ENCODE measurements at regions not wholly inside any gene's neighbourhood (a gene's known extent, or its start where the extent isn't known, plus 50 kb on each side); places are given as distances from the start of the nearest gene placed in this dataset.

GRCh38 chr20:6232436-6232835 lies 109.6 kb upstream of the FERMT1 start:
- Histone ChIP-seq H3K27ac (ENCODE audit: low read length, poor library complexity, severe bottlenecking) (no peak overlapping the region), H2AFZ (ENCODE audit: low read depth, low read length) (no peak overlapping the region), H2BK120ac (ENCODE audit: low read depth, low read length) (no peak overlapping the region), H2BK12ac (ENCODE audit: low read length in 2 of 2) (no peak overlapping the region), H3K9ac (ENCODE audit: low read length) (no peak overlapping the region), H3K4me1 (ENCODE audit: control insufficient read depth, insufficient read depth, low read depth, low read length) (no peaks in the 10 kb centered on the region), H3K18ac (ENCODE audit: low read depth in 1 of 2, low read length in 2 of 2) (no peak overlapping the region), H2AK5ac (ENCODE audit: low read length, severe bottlenecking) (no peak overlapping the region), H3K4me2 (ENCODE audit: low read length, poor library complexity, severe bottlenecking) (no peak overlapping the region), H3K79me1 (replicated peaks; ENCODE audit: low read length, poor library complexity, severe bottlenecking) (no peaks in the 10 kb centered on the region), H4K8ac (ENCODE audit: low read length) (no peak overlapping the region), H3K27me3 (ENCODE audit: control insufficient read depth in 1 of 2, insufficient read depth in 1 of 2, low read length in 2 of 2) (no peaks in the 10 kb centered on the region), H3K14ac (ENCODE audit: low read length in 2 of 2) (no peak overlapping the region), H3K36me3 (ENCODE audit: control insufficient read depth in 1 of 2, insufficient read depth in 2 of 2, low read depth in 1 of 2, low read length in 2 of 2) (no peaks in the 10 kb centered on the region), H3K4me3 (ENCODE audit: insufficient read depth in 1 of 2, low read depth in 1 of 2, low read length in 2 of 2) (no peak overlapping the region), H3K4ac (ENCODE audit: low read depth in 1 of 2, low read length in 2 of 2) (no peak overlapping the region), H4K91ac (ENCODE audit: low read length) (no peak overlapping the region), H2BK5ac (ENCODE audit: low read depth, low read length, poor library complexity, severe bottlenecking) (no peak overlapping the region), H2BK15ac (ENCODE audit: low read depth, poor library complexity, severe bottlenecking) (no peak overlapping the region), H3K9me3 (ENCODE audit: control insufficient read depth, low read length) (no peaks in the 10 kb centered on the region), H3K23ac (ENCODE audit: low read length in 2 of 2) (no peak overlapping the region)
- DNase-seq, result no peak
- WGBS, result 88% methylated on average over 3 of the region's 3 CpGs

DNA sequence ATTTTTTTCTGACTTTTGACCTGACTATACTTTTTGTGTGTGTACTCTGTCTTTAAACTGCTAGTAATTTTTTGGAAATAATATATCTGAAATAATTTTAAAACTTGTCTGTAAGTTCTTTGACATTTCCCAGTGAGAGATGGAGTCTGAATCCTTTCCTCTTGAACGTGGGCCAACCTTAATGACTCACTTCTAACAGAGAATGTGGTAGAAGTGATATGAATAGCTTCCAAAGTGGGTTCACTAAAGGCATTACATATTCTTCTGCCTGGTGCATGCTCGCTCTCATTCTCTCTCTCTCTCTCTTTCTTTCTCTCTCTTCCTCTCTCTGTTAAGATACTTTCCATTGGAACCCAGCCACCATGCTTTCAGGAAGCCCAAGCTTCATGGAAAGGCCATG lies 108.7 kb upstream of the FERMT1 start:
- no peak overlapping the region for H2BK12ac ChIP-seq (ENCODE audit: low read length in 2 of 2)
- H4K8ac ChIP-seq (ENCODE audit: low read length), result no peak overlapping the region

DNA sequence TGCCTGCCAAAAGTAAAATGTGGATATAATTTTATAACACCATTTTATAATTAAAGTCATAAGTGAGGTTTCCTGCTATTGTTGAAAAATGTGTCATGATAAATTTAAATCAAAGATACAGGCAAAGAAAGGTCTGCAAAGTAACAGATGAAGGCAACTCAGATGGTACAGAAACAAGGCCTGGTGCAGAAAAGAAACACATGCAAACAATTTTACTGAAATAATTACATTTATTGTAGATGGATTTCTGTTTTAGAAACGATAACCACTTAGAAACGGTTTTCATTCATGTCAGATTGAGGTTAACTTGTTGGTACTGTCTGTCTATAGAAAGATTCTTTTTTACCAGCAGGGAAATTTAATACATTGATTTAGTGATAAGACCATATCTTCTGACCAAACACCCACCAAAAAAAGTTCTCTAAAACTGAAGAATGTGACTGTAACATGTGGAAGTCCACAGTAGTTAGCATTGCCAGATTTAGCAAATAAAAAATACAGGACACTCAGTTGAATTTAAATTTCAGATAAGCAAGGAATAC lies 105.5 kb upstream of the FERMT1 start:
- no peak overlapping the region for H4K8ac ChIP-seq (ENCODE audit: low read length)
- no peak overlapping the region for H3K4me2 ChIP-seq (ENCODE audit: low read length, poor library complexity, severe bottlenecking)
- H3K18ac ChIP-seq (ENCODE audit: low read depth in 1 of 2, low read length in 2 of 2), result no peak overlapping the region
- WGBS, result no CpG with 5 or more reads among the region's 2 CpGs
- no peaks in the 10 kb centered on the region for H3K9me3 ChIP-seq (ENCODE audit: control insufficient read depth, low read length)
- no peak overlapping the region for H3K9ac ChIP-seq (ENCODE audit: low read length)
- H2AFZ ChIP-seq (ENCODE audit: low read depth, low read length), result no peak overlapping the region
- H2AK5ac ChIP-seq (ENCODE audit: low read length, severe bottlenecking), result no peak overlapping the region
- no peak overlapping the region for H3K14ac ChIP-seq (ENCODE audit: low read length in 2 of 2)
- no peaks in the 10 kb centered on the region for H3K27me3 ChIP-seq (ENCODE audit: control insufficient read depth in 1 of 2, insufficient read depth in 1 of 2, low read length in 2 of 2)
- no peak overlapping the region for H3K27ac ChIP-seq (ENCODE audit: low read length, poor library complexity, severe bottlenecking)
- H3K4me1 ChIP-seq (ENCODE audit: control insufficient read depth, insufficient read depth, low read depth, low read length), result no peaks in the 10 kb centered on the region
- no peak overlapping the region for H2BK15ac ChIP-seq (ENCODE audit: low read depth, poor library complexity, severe bottlenecking)
- H2BK12ac ChIP-seq (ENCODE audit: low read length in 2 of 2), result no peak overlapping the region
- no peak overlapping the region for H3K4me3 ChIP-seq (ENCODE audit: insufficient read depth in 1 of 2, low read depth in 1 of 2, low read length in 2 of 2)
- no peak overlapping the region for H2BK120ac ChIP-seq (ENCODE audit: low read depth, low read length)
- no peak overlapping the region for H4K91ac ChIP-seq (ENCODE audit: low read length)
- H3K23ac ChIP-seq (ENCODE audit: low read length in 2 of 2), result no peak overlapping the region
- DNase-seq, result no peak
- H3K79me1 ChIP-seq (replicated peaks; ENCODE audit: low read length, poor library complexity, severe bottlenecking), result no peaks in the 10 kb centered on the region
- no peak overlapping the region for H3K4ac ChIP-seq (ENCODE audit: low read depth in 1 of 2, low read length in 2 of 2)
- no peaks in the 10 kb centered on the region for H3K36me3 ChIP-seq (ENCODE audit: control insufficient read depth in 1 of 2, insufficient read depth in 2 of 2, low read depth in 1 of 2, low read length in 2 of 2)
- H2BK5ac ChIP-seq (ENCODE audit: low read depth, low read length, poor library complexity, severe bottlenecking), result no peak overlapping the region

More for the DNA sequence above, 108.7 kb upstream of the FERMT1 start:
- H3K36me3 ChIP-seq (ENCODE audit: control insufficient read depth in 1 of 2, insufficient read depth in 2 of 2, low read depth in 1 of 2, low read length in 2 of 2), result no peaks in the 10 kb centered on the region
- WGBS, result 100% methylated on average over 1 of the region's 2 CpGs
- H2BK120ac ChIP-seq (ENCODE audit: low read depth, low read length), result no peak overlapping the region
- no peak overlapping the region for H3K18ac ChIP-seq (ENCODE audit: low read depth in 1 of 2, low read length in 2 of 2)
- no peak overlapping the region for H3K4me2 ChIP-seq (ENCODE audit: low read length, poor library complexity, severe bottlenecking)
- H2BK5ac ChIP-seq (ENCODE audit: low read depth, low read length, poor library complexity, severe bottlenecking), result no peak overlapping the region
- H3K27me3 ChIP-seq (ENCODE audit: control insufficient read depth in 1 of 2, insufficient read depth in 1 of 2, low read length in 2 of 2), result no peaks in the 10 kb centered on the region
- no peak overlapping the region for H3K27ac ChIP-seq (ENCODE audit: low read length, poor library complexity, severe bottlenecking)
- no peak overlapping the region for H3K23ac ChIP-seq (ENCODE audit: low read length in 2 of 2)
- no peak overlapping the region for H2BK15ac ChIP-seq (ENCODE audit: low read depth, poor library complexity, severe bottlenecking)
- no peak overlapping the region for H3K9ac ChIP-seq (ENCODE audit: low read length)
- no peak overlapping the region for H2AFZ ChIP-seq (ENCODE audit: low read depth, low read length)
- H3K9me3 ChIP-seq (ENCODE audit: control insufficient read depth, low read length), result no peaks in the 10 kb centered on the region
- H2AK5ac ChIP-seq (ENCODE audit: low read length, severe bottlenecking), result no peak overlapping the region
- no peaks in the 10 kb centered on the region for H3K79me1 ChIP-seq (replicated peaks; ENCODE audit: low read length, poor library complexity, severe bottlenecking)
- no peaks in the 10 kb centered on the region for H3K4me1 ChIP-seq (ENCODE audit: control insufficient read depth, insufficient read depth, low read depth, low read length)
- H3K4me3 ChIP-seq (ENCODE audit: insufficient read depth in 1 of 2, low read depth in 1 of 2, low read length in 2 of 2), result no peak overlapping the region
- no peak overlapping the region for H4K91ac ChIP-seq (ENCODE audit: low read length)
- peak; percentile 2 for DNase-seq
- no peak overlapping the region for H3K4ac ChIP-seq (ENCODE audit: low read depth in 1 of 2, low read length in 2 of 2)
- no peak overlapping the region for H3K14ac ChIP-seq (ENCODE audit: low read length in 2 of 2)

GRCh38 chr20:6213311-6213710 lies 90.5 kb upstream of the FERMT1 start:
- H2AFZ ChIP-seq (ENCODE audit: low read depth, low read length), result no peak overlapping the region
- no peak overlapping the region for H2BK5ac ChIP-seq (ENCODE audit: low read depth, low read length, poor library complexity, severe bottlenecking)
- no peak overlapping the region for H3K4me3 ChIP-seq (ENCODE audit: insufficient read depth in 1 of 2, low read depth in 1 of 2, low read length in 2 of 2)
- no peak overlapping the region for H3K14ac ChIP-seq (ENCODE audit: low read length in 2 of 2)
- no peak overlapping the region for H2AK5ac ChIP-seq (ENCODE audit: low read length, severe bottlenecking)
- H3K18ac ChIP-seq (ENCODE audit: low read depth in 1 of 2, low read length in 2 of 2), result no peak overlapping the region
- no peak overlapping the region for H3K27ac ChIP-seq (ENCODE audit: low read length, poor library complexity, severe bottlenecking)
- no peak overlapping the region for H4K8ac ChIP-seq (ENCODE audit: low read length)
- DNase-seq, result no peak
- no peak overlapping the region for H2BK15ac ChIP-seq (ENCODE audit: low read depth, poor library complexity, severe bottlenecking)
- no peak overlapping the region for H3K23ac ChIP-seq (ENCODE audit: low read length in 2 of 2)
- H3K4me2 ChIP-seq (ENCODE audit: low read length, poor library complexity, severe bottlenecking), result no peak overlapping the region
- peaks cover 2% of the 10 kb centered on the region for H3K9me3 ChIP-seq (ENCODE audit: control insufficient read depth, low read length)
- H3K79me1 ChIP-seq (replicated peaks; ENCODE audit: low read length, poor library complexity, severe bottlenecking), result no peaks in the 10 kb centered on the region
- no peak overlapping the region for H3K9ac ChIP-seq (ENCODE audit: low read length)
- no peaks in the 10 kb centered on the region for H3K36me3 ChIP-seq (ENCODE audit: control insufficient read depth in 1 of 2, insufficient read depth in 2 of 2, low read depth in 1 of 2, low read length in 2 of 2)
- no peaks in the 10 kb centered on the region for H3K4me1 ChIP-seq (ENCODE audit: control insufficient read depth, insufficient read depth, low read depth, low read length)
- no peak overlapping the region for H4K91ac ChIP-seq (ENCODE audit: low read length)
- no peaks in the 10 kb centered on the region for H3K27me3 ChIP-seq (ENCODE audit: control insufficient read depth in 1 of 2, insufficient read depth in 1 of 2, low read length in 2 of 2)
- WGBS, result 97% methylated on average over 22 of the region's 22 CpGs
- H2BK120ac ChIP-seq (ENCODE audit: low read depth, low read length), result no peak overlapping the region
- no peak overlapping the region for H2BK12ac ChIP-seq (ENCODE audit: low read length in 2 of 2)
- H3K4ac ChIP-seq (ENCODE audit: low read depth in 1 of 2, low read length in 2 of 2), result no peak overlapping the region
